SH-SY5Y (cell line): ENCODE measurements at regions not wholly inside any gene's neighbourhood (a gene's known extent, or its start where the extent isn't known, plus 50 kb on each side); places are given as distances from the start of the nearest gene placed in this dataset.

Experiments used
- GATA2 ChIP-seq: IDR thresholded peaks from 2 replicates; pipeline ENCODE4 v1.6.1; 2011; ENCODE audit warnings: mild to moderate bottlenecking, low read depth, low read length
- GATA3 ChIP-seq: IDR thresholded peaks from 2 replicates; pipeline ENCODE4 v1.6.1; 2011; ENCODE audit warnings: low read depth, mild to moderate bottlenecking, low read length, moderate library complexity

DNA sequence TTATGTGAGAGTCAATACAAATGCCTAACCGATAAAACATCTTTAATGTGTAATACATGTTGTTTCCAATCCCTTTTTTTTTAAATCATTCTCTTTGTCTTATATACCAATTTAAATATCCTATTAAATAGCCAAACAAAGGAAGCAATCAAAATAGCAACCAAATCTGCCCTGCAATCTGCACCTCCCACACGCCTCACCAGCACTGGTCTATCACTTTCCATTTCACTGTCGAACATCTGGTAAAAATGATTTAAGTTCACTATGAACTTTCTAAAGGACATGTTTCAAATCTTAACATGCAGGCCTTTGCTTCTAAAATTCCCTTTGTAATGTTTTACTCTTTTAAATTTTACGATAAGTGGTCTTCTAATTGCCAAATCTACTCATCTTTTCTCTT is 1305.5 kb upstream of the TENM4 start:
- TF ChIP-seq GATA3 (no peak), GATA2 (no peak)
